HFFc6 (cell line): ENCODE measurements at regions not wholly inside any gene's neighbourhood (a gene's known extent, or its start where the extent isn't known, plus 50 kb on each side); places are given as distances from the start of the nearest gene placed in this dataset.

Experiments
- DNase-seq: peaks from one replicate; pipeline ENCODE4 v3.0.0-alpha.2; 2018
- H3K27ac Mint-ChIP-seq: 2 replicates; pipeline ENCODE4 v1.8.0; 2020; ENCODE audit warnings: mild to moderate bottlenecking, mixed read lengths
- H3K27me3 Mint-ChIP-seq: 2 replicates; pipeline ENCODE4 v1.8.0; 2021; ENCODE audit warnings: mild to moderate bottlenecking, moderate library complexity, mixed read lengths; ENCODE audit not compliant: insufficient read depth
- H3K36me3 Mint-ChIP-seq: 2 replicates; pipeline ENCODE4 v1.8.0; 2021; ENCODE audit warnings: low read depth, mixed read lengths
- H3K4me1 Mint-ChIP-seq: 2 replicates; pipeline ENCODE4 v1.8.0; 2020; ENCODE audit warnings: low read depth, mixed read lengths
- H3K4me3 Mint-ChIP-seq: 2 replicates; pipeline ENCODE4 v1.8.0; 2020; ENCODE audit warnings: mild to moderate bottlenecking, moderate library complexity, mixed read lengths
- H3K9me3 Mint-ChIP-seq: 2 replicates; pipeline ENCODE4 v1.8.0; 2020; ENCODE audit warnings: mild to moderate bottlenecking, mixed read lengths
- CTCF ChIP-seq: fragments of 200-600 bp; sonication (generic); IDR thresholded peaks from 2 replicates; pipeline ENCODE4 v1.5.0; 2021; ENCODE audit warnings: antibody characterized with exemption, mild to moderate bottlenecking

- Mint-ChIP-seq H3K4me1 (no peaks in the 10 kb centered on the region), H3K9me3 (peaks cover 41% of the 10 kb centered on the region), H3K27ac (no peak overlapping the region), H3K4me3 (no peak overlapping the region), H3K27me3 (no peaks in the 10 kb centered on the region), H3K36me3 (no peaks in the 10 kb centered on the region)
- DNase-seq, result no peak
- no peak for TF ChIP-seq CTCF
Measured at GRCh38 chr13:79011179-79011578, 352.2 kb upstream of the OBI1 start.

- Mint-ChIP-seq H3K27me3 (peaks cover 1% of the 10 kb centered on the region; the same call in 1 of the 2 replicates), H3K9me3 (peaks cover 21% of the 10 kb centered on the region), H3K27ac (no peak overlapping the region), H3K4me3 (no peak overlapping the region), H3K36me3 (no peaks in the 10 kb centered on the region), H3K4me1 (no peaks in the 10 kb centered on the region)
- TF ChIP-seq CTCF, result no peak
- DNase-seq, result no peak
Measured at GRCh38 chr13:79003989-79004898, 345.3 kb upstream of the OBI1 start.

- Mint-ChIP-seq H3K27ac (no peak overlapping the region), H3K4me1 (no peaks in the 10 kb centered on the region), H3K36me3 (no peaks in the 10 kb centered on the region), H3K9me3 (peaks cover 8% of the 10 kb centered on the region), H3K4me3 (no peak overlapping the region), H3K27me3 (no peaks in the 10 kb centered on the region)
- DNase-seq, result no peak
- no peak for TF ChIP-seq CTCF
Measured at GRCh38 chr13:78999494-78999893, 340.5 kb upstream of the OBI1 start.

DNA sequence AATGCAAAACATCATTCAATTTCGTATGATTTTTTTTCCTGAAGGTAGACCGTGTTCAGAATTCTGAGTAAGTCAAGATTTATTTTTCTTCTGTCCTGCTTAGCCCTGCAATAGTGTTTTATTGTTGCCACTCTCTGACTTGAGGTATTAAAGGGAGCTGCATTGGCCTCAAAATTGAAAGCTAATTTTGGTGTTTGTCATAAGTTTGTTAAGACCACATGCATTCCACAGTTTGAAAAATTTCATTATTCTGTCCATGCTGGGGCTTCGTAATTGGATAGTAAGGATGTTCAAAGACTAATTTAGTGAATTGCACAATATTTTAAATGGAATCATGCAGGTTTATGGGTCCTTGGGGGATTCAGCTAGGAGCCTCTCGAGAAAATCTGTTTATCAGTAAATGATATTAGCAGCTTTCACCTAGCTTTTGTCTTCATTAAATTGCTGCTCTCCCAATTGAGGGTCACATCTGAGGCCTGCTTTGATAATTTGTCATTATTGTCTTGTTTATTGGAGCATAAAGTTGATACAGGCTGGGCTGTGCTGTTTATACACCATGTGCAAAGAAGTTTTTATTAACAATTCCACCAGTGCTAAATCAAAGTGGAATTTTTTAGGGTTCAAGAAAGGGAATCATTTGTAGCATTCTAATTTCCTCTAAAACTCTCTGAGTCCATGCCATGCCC, 339.8 kb upstream of the OBI1 start:
- no peak overlapping the region for H3K27ac Mint-ChIP-seq
- H3K27me3 Mint-ChIP-seq, result no peaks in the 10 kb centered on the region
- H3K9me3 Mint-ChIP-seq, result peaks cover 8% of the 10 kb centered on the region
- H3K4me3 Mint-ChIP-seq, result no peak overlapping the region
- no peak for TF ChIP-seq CTCF
- H3K36me3 Mint-ChIP-seq, result no peaks in the 10 kb centered on the region
- DNase-seq, result no peak
- no peaks in the 10 kb centered on the region for H3K4me1 Mint-ChIP-seq

DNA sequence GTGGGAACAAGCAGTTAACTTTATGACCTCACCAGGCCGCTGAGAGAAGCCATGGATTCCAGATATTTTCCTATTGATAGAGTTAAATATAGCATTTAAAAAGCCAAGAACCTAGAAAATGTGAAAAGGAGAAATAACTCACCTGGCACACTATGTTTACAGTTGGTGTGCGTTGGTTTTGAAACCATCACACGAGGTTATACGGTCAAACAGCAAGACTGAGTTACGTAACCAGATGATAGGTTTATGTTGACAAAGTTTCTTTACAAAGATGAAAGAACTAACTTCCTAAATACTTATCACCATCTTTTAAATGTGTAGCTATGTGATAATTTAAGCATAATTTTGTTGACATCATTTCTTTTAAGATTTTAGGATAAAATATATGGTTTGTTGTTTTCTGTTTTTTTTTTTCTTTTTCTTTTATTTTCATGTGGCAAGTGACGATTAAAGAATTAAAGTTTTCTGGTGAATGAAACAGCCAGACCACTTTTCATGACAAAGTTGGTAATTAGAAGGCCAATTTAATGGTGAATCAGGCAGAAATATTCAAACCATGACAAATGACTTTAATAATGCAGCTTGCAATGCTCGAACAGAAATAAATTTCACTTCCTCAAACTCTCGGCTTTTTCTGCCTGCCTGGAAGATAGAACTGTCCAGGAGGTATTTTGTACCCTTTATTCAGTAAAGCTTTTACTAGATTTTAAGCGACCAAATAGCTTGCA, 339.1 kb upstream of the OBI1 start:
- Mint-ChIP-seq H3K4me3 (no peak overlapping the region), H3K27ac (no peak overlapping the region), H3K4me1 (no peaks in the 10 kb centered on the region), H3K9me3 (peaks cover 8% of the 10 kb centered on the region), H3K36me3 (no peaks in the 10 kb centered on the region), H3K27me3 (no peaks in the 10 kb centered on the region)
- no peak for TF ChIP-seq CTCF
- DNase-seq, result no peak
